ENCODE measurements at regions not wholly inside any gene's neighbourhood (a gene's known extent, or its start where the extent isn't known, plus 50 kb on each side); places are given as distances from the start of the nearest gene placed in this dataset.
"Not testable (repeated sequence)": the region's sequence is repeated elsewhere in the genome, so short reads cannot be mapped to it uniquely, and the experiment has no call there.

- H3K4me3 ChIP-seq (ENCODE audit: low read depth, low read length): no peak overlapping the region
Measured at GRCh38 chr9:32067261-32067660, 317.2 kb upstream of the ACO1 start.

GRCh38 chr9:32069169-32069813 is 315.2 kb upstream of the ACO1 start:
- H3K4me3 ChIP-seq (ENCODE audit: low read depth, low read length): no peak overlapping the region
- TF ChIP-seq CTCF (IDR thresholded peaks at IDR 0.05; ENCODE audit: insufficient read depth, low read length): no peak
- no peak for DNase-seq (ENCODE audit: low read depth)

More at GRCh38 chr9:32067261-32067660, 317.2 kb upstream of the ACO1 start:
- no peak for DNase-seq (ENCODE audit: low read depth)
- TF ChIP-seq CTCF (IDR thresholded peaks at IDR 0.05; ENCODE audit: insufficient read depth, low read length): no peak

GRCh38 chr9:32069969-32070368 is 314.5 kb upstream of the ACO1 start:
- no peak for DNase-seq (ENCODE audit: low read depth)
- H3K4me3 ChIP-seq (ENCODE audit: low read depth, low read length): no peak overlapping the region
- no peak for TF ChIP-seq CTCF (IDR thresholded peaks at IDR 0.05; ENCODE audit: insufficient read depth, low read length)

GRCh38 chr9:32072570-32072969 is 311.9 kb upstream of the ACO1 start:
- DNase-seq (ENCODE audit: low read depth): no peak
- TF ChIP-seq CTCF (IDR thresholded peaks at IDR 0.05; ENCODE audit: insufficient read depth, low read length): no peak
- no peak overlapping the region for H3K4me3 ChIP-seq (ENCODE audit: low read depth, low read length)

GRCh38 chr9:32092031-32092430 is 292.4 kb upstream of the ACO1 start:
- no peak for TF ChIP-seq CTCF (IDR thresholded peaks at IDR 0.05; ENCODE audit: insufficient read depth, low read length)
- DNase-seq (ENCODE audit: low read depth): no peak
- H3K4me3 ChIP-seq (ENCODE audit: low read depth, low read length): no peak overlapping the region

- TF ChIP-seq CTCF (IDR thresholded peaks at IDR 0.05; ENCODE audit: insufficient read depth, low read length): no peak
- no peak for DNase-seq (ENCODE audit: low read depth)
- no peak overlapping the region for H3K4me3 ChIP-seq (ENCODE audit: low read depth, low read length)
Measured at GRCh38 chr9:32117291-32117690, 267.2 kb upstream of the ACO1 start.

- H3K4me3 ChIP-seq (ENCODE audit: low read depth, low read length): no peak overlapping the region
- no peak for DNase-seq (ENCODE audit: low read depth)
- TF ChIP-seq CTCF (IDR thresholded peaks at IDR 0.05; ENCODE audit: insufficient read depth, low read length): no peak
Measured at GRCh38 chr9:32128546-32128945, 255.9 kb upstream of the ACO1 start.

- DNase-seq (ENCODE audit: low read depth); H3K4me3 ChIP-seq (ENCODE audit: low read depth, low read length): not testable (repeated sequence)
Measured at GRCh38 chr9:32130709-32131108, 253.7 kb upstream of the ACO1 start.
